ENCODE measurements at regions not wholly inside any gene's neighbourhood (a gene's known extent, or its start where the extent isn't known, plus 50 kb on each side); places are given as distances from the start of the nearest gene placed in this dataset.

- H3K36me3 ChIP-seq (ENCODE audit: control insufficient read depth in 1 of 2, insufficient read depth in 2 of 2, low read length in 2 of 2) = no peaks in the 10 kb centered on the region
- ChIA-PET CTCF (no interaction called here), RAD21 (ENCODE audit: low non-redundant PET in 1 of 2, low total read pairs in 2 of 2, uncharacterized antibody in 2 of 2, unreplicated experiment in 2 of 2) (no interaction called here), POLR2A (no interaction called here)
- H3K9ac ChIP-seq (ENCODE audit: low read length) = no peak overlapping the region
- H3K79me2 ChIP-seq (ENCODE audit: insufficient read depth, low read length) = no peaks in the 10 kb centered on the region
- no peaks in the 10 kb centered on the region for H3K9me2 ChIP-seq (ENCODE audit: insufficient read depth)
- TF ChIP-seq EZH2phosphoT487 (IDR thresholded peaks at IDR 0.05; ENCODE audit: borderline replicate concordance) = no peak
- no peak for TF ChIP-seq YY1 (IDR thresholded peaks at IDR 0.05; ENCODE audit: extremely low read depth, insufficient replicate concordance, low read depth, low read length)
- no peak for TF ChIP-seq ZNF274 (IDR thresholded peaks at IDR 0.05; ENCODE audit: low read depth, low read length)
- no peak for TF ChIP-seq CEBPB (IDR thresholded peaks at IDR 0.05; ENCODE audit: low read depth)
- no peak for TF ChIP-seq ZFX (IDR thresholded peaks at IDR 0.05)
- no peak for TF ChIP-seq SRF (IDR thresholded peaks at IDR 0.05; ENCODE audit: low read depth)
- TF ChIP-seq POLR2A (IDR thresholded peaks at IDR 0.05; ENCODE audit: borderline replicate concordance, extremely low read depth, insufficient read depth, insufficient read length) = no peak
- TF ChIP-seq CBX3 (IDR thresholded peaks at IDR 0.05; ENCODE audit: low read depth) = no peak
- no peak for TF ChIP-seq REST (IDR thresholded peaks at IDR 0.05; ENCODE audit: low read depth)
- TF ChIP-seq POLR2AphosphoS5 (IDR thresholded peaks at IDR 0.05; ENCODE audit: low read depth, low read length) = no peak
- TF ChIP-seq JUND (IDR thresholded peaks at IDR 0.05) = no peak
- TF ChIP-seq EGR1 (IDR thresholded peaks at IDR 0.05; ENCODE audit: low read depth) = no peak
- TF ChIP-seq EZH2 (IDR thresholded peaks at IDR 0.05) = no peak
- no peak for TF ChIP-seq TCF7L2 (IDR thresholded peaks at IDR 0.05; ENCODE audit: borderline replicate concordance, extremely low read depth, insufficient read depth, insufficient read length)
- TF ChIP-seq CTCF (IDR thresholded peaks at IDR 0.05 in 2 of 3, conservative IDR thresholded peaks at IDR 0.05 in 1 of 3; ENCODE audit: borderline replicate concordance in 1 of 3, insufficient read depth in 1 of 3, low read depth in 2 of 3, low read length in 2 of 3) = no peak
- no peak for TF ChIP-seq SIN3A (IDR thresholded peaks at IDR 0.05; ENCODE audit: low read depth)
- TF ChIP-seq MAX (IDR thresholded peaks at IDR 0.05) = no peak
- DNase-seq (ENCODE audit: low read depth, low spot score) (no peak), ATAC-seq (no peak)
- no peak overlapping the region for H3K4me2 ChIP-seq (ENCODE audit: low read length)
- H2AFZ ChIP-seq (ENCODE audit: low read depth, low read length, poor library complexity, severe bottlenecking) = no peak overlapping the region
- H3K4me3 ChIP-seq (replicated peaks in 1 of 2; ENCODE audit: low read depth in 1 of 2, low read length in 2 of 2) = no peak overlapping the region
- H3K9me3 ChIP-seq (ENCODE audit: control insufficient read depth in 1 of 2, insufficient read depth in 1 of 2, low read depth in 1 of 2, low read length in 2 of 2) = no peaks in the 10 kb centered on the region
- H3K27ac ChIP-seq (ENCODE audit: low read depth, low read length) = no peak overlapping the region
- BruUV-seq (replicated peaks) = no TSS peak
- no peaks in the 10 kb centered on the region for H4K20me1 ChIP-seq (ENCODE audit: insufficient read depth)
- peaks cover 12% of the 10 kb centered on the region; the same call in 1 of the 2 replicates for H3K27me3 ChIP-seq (ENCODE audit: insufficient read depth, low read length)
- intact Hi-C loops (cut with micrococcal nuclease) = no loop called here
- H3K4me1 ChIP-seq (ENCODE audit: control insufficient read depth in 1 of 2, insufficient read depth in 2 of 2, low read length in 2 of 2) = no peaks in the 10 kb centered on the region
Measured at GRCh38 chr17:79237448-79238053, 162.9 kb downstream of the ENGASE start.
